ENCODE measurements at regions not wholly inside any gene's neighbourhood (a gene's known extent, or its start where the extent isn't known, plus 50 kb on each side); places are given as distances from the start of the nearest gene placed in this dataset.
"Not testable (repeated sequence)": the region's sequence is repeated elsewhere in the genome, so short reads cannot be mapped to it uniquely, and the experiment has no call there.

- no peak for DNase-seq
Observed at GRCh38 chr2:122244598-122245229, 489.3 kb downstream of the TSN start.

GRCh38 chr2:122249673-122250072 lies 494.2 kb downstream of the TSN start:
- no peak for DNase-seq

- no peak for DNase-seq
Observed at GRCh38 chr2:122251158-122251557, 495.7 kb downstream of the TSN start.

GRCh38 chr2:122251566-122251965 lies 496.1 kb downstream of the TSN start:
- no peak for DNase-seq

- DNase-seq = no peak
Observed at GRCh38 chr2:122255924-122256323, 500.5 kb downstream of the TSN start.

- DNase-seq = no peak
Observed at GRCh38 chr2:122261911-122262310, 506.5 kb downstream of the TSN start.

- no peak for DNase-seq
Observed at GRCh38 chr2:122263746-122264145, 508.3 kb downstream of the TSN start.

- no peak for DNase-seq
Observed at GRCh38 chr2:122266636-122267035, 511.2 kb downstream of the TSN start.

GRCh38 chr2:122267947-122268346 lies 512.5 kb downstream of the TSN start:
- DNase-seq = no peak

- no peak for DNase-seq
Observed at GRCh38 chr2:122273785-122274419, 518.5 kb downstream of the TSN start.

- no peak for DNase-seq
Observed at GRCh38 chr2:122277956-122278355, 522.5 kb downstream of the TSN start.

GRCh38 chr2:122300758-122301157 lies 545.3 kb downstream of the TSN start:
- DNase-seq = no peak

GRCh38 chr2:122307763-122308162 lies 552.3 kb downstream of the TSN start:
- DNase-seq = no peak

GRCh38 chr2:122315306-122315705 lies 559.9 kb downstream of the TSN start:
- no peak for DNase-seq

GRCh38 chr2:122319539-122320132 lies 564.2 kb downstream of the TSN start:
- DNase-seq = no peak

- DNase-seq = no peak
Observed at GRCh38 chr2:122322815-122323214, 567.4 kb downstream of the TSN start.

GRCh38 chr2:122323927-122324326 lies 568.5 kb downstream of the TSN start:
- no peak for DNase-seq

- DNase-seq = no peak
Observed at GRCh38 chr2:122326471-122326870, 571.0 kb downstream of the TSN start.

GRCh38 chr2:122328816-122329215 lies 573.4 kb downstream of the TSN start:
- DNase-seq = no peak

- no peak for DNase-seq
Observed at GRCh38 chr2:122329278-122329677, 573.8 kb downstream of the TSN start.

GRCh38 chr2:122333932-122334331 lies 578.5 kb downstream of the TSN start:
- DNase-seq = no peak

GRCh38 chr2:122338000-122338399 lies 582.5 kb downstream of the TSN start:
- DNase-seq = no peak

GRCh38 chr2:122340246-122340645 lies 584.8 kb downstream of the TSN start:
- DNase-seq = no peak

- DNase-seq = no peak
Observed at GRCh38 chr2:122341007-122341406, 585.6 kb downstream of the TSN start.

GRCh38 chr2:122352151-122352550 lies 596.7 kb downstream of the TSN start:
- DNase-seq = not testable (repeated sequence)

Data from stimulated activated CD4-positive, alpha-beta T cell treated with anti-CD3 and anti-CD28 coated beads, Interleukin-4, amount 100 ng/mL, for 24 hours (primary cell).